GM18907 (cell line): ENCODE measurements at regions not wholly inside any gene's neighbourhood (a gene's known extent, or its start where the extent isn't known, plus 50 kb on each side); places are given as distances from the start of the nearest gene placed in this dataset.

ENCODE experiments used
- ATAC-seq: cut with Tn5 transposase; IDR thresholded peaks from one replicate; pipeline ENCODE4 v1.9.1; 2021; ENCODE audit warnings: mild to moderate bottlenecking, moderate library complexity; ENCODE audit not compliant: unreplicated experiment

DNA sequence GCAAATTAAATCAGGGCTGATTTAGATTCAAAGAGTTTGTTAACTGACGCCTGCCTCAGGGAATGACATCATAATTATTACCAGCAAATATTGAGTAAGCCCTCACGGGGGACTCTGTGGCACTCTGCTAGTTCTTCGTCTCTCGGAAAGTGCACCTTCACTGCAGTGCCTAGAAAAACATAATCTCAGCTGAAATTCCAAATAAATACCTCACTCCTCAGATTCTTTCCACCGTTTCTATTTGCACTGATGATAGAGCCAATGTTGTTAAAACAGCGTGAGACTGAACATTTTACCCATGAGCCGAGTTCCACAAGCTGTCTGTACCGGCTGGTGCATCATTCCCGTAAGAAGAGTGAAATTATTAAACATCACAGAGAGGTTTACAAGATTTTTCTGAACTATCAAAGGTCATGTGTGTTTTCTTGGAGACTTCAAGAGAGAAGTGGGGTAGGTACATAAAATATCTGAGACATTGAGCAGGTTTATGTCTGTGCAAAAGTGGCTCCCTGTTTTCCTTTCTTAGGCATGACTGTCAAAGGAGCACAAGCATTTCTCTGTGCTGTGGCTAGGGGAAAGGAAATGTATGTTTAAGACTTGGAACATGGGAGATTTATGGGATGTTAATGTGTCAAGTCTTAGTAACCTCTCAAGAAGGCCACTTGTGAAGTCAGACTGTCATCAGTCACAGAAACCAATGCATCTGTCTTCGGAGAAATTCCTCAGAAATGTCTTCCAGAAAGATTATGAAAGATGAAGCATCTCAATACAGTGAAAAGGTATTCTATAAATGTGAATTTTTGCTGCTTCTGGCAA lies 119.6 kb downstream of the CBLL2 start:
- ATAC-seq = no peak

GRCh38 chrX:22395372-22395771 lies 122.7 kb downstream of the CBLL2 start:
- no peak for ATAC-seq

GRCh38 chrX:22396408-22396807 lies 123.7 kb downstream of the CBLL2 start:
- ATAC-seq = no peak

GRCh38 chrX:22397566-22397965 lies 124.9 kb downstream of the CBLL2 start:
- no peak for ATAC-seq

- no peak for ATAC-seq
Observed at GRCh38 chrX:22399437-22400192, 126.9 kb downstream of the CBLL2 start.

- ATAC-seq = peak; percentile 54
Observed at GRCh38 chrX:22404297-22404696, 131.6 kb downstream of the CBLL2 start.

DNA sequence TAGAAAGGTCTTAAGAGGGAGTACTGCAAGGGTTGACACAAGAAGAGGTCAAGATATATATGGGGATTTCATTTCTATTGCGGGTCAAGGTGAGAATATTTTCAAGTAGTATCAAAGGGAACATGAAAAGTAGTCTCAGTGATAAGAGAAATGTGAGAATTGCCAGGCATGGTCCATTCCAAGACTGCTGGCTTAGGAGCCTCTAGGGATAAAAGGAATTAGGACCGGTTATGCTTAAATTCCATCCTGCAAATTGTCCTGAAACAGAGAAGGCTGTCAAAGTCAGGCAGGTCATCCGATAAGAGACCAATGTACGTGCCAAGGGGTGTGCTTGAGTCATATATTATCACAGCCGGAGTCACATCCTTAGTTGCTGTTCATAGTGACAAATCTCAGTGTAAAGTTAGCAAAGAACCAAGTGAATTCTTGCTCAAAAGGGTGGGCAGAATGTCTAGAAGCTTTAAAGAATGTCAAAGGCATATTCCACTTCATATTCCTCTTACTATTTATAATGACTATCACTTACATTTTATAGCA lies 133.6 kb downstream of the CBLL2 start:
- ATAC-seq = no peak

DNA sequence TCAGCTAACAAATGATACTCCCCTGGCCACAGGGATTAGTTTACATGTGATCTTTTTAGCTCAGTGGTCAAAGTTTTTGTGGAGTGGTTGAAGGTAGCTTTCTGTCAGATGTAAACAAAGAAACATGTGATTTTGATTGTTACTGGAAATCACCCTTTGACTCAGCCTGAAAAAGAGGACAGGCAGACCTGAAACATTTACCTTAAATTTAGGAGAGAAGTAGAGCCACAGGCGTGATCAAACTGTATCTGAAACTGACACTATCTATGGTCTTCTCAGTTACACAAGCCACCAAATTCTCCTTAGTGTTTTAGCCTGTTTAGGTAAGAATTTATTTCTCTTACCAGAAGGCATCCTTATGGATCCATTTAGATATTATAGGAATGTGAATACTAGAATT lies 136.7 kb downstream of the CBLL2 start:
- no peak for ATAC-seq

- no peak for ATAC-seq
Observed at GRCh38 chrX:22424122-22424915, 151.6 kb downstream of the CBLL2 start.

DNA sequence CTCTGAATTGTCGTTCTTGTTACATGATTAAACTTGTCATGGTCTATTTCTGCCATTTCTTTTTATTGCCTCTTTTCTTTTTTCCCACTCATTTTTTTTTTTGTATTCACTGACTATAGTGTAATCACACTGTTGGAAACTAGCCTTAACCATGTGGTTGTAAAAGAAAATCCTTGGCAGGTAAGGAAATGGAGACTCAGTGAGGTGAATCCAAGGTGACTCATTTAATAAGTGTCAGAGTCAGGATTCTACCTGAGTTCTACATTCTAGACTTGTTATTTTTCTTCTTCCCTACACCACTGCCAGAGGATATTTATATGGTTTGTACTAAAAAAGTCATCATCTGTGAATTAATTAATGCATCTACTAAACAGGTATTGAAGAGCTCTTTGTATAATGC lies 152.2 kb downstream of the CBLL2 start:
- ATAC-seq = no peak

DNA sequence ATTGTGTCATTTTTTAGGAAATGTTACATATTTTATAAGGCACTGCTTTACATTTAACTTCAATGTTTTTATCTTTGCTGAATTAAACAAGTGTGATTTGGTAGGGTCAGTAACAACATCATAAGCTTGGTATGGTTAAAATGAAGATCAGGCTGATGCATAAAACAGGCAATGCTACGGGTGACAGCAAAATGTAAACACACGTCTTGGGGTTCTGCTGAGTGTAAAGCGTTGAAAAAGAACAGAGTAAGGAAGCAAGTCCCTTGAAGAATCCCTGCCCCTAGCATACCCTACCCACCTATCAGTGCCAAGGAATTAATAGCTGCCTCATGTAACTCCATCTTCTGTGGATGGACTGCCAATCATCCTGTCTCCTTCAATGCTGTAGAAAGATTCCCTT lies 157.0 kb downstream of the CBLL2 start:
- ATAC-seq = no peak

DNA sequence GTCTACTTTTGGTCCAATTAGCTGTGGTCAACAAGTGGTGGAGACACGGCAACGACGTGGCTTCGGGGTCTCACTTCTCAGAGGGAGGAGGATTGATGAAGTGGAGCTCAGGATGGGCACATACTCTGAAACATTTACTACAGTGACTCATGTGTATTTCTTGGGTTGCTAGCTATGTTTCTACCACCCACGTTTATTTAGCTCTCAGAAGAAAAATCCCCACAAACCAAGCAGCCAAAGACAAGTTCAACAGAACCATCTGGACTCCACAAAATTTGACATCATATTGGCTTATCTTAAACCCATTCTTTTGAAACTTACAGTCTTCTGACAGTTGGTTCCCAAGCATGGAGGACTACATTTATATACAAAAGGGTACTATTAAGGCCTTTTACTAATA lies 158.0 kb downstream of the CBLL2 start:
- no peak for ATAC-seq

DNA sequence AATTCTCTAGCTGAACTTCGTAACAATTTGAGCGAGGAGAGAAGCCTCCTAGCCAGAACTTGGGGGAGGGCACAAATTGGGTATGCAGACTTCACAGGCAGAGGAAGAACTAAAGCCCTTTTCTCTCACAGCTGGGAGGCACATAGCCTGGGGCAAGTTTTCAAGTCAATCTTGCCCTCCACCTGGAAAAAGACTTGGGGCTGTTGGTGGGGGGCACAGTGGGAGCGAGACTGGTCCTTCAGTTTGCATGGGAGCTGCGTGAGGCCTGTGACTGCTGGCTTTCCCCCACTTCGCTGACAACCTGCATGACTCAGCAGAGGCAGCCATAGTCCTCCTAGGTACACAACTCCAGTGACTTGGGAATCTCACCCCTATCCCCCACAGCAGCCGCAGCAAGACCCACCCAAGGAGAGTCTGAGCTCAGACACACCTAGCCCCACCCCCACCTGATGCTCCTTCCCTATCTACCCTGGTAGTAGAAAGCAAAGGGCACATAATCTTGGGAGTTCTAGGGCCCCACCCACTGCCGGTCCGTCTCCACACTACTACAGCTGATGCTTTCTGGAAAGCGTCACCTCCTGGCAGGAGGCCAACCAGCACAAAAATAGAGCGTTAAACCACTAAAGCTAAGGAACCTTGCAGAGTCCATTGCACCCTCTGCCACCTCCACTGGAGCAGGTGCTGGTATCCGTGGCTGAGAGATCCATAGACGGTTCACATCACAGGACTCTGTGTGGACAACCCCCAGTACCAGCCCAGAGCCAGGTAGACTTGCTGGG lies 160.8 kb downstream of the CBLL2 start:
- ATAC-seq = no peak

DNA sequence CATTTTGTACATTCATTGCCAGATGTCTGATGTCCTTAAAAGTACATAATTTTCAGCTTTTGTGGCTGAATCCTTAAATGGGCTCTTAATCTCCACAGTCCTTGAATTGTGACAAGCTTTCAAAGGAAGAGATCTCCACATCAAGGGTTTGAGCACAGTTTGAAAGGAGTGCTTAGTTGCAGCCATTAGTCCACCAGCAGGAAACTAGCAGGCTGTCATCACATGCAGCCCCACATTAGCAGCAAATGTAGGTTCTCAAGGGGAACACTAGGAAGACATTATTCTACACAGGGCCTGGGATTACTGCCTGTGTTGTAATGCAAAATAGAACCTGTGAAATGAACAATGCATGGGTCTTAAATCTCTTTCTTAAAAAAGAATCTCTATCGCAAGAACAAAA lies 173.2 kb downstream of the CBLL2 start:
- ATAC-seq = no peak

DNA sequence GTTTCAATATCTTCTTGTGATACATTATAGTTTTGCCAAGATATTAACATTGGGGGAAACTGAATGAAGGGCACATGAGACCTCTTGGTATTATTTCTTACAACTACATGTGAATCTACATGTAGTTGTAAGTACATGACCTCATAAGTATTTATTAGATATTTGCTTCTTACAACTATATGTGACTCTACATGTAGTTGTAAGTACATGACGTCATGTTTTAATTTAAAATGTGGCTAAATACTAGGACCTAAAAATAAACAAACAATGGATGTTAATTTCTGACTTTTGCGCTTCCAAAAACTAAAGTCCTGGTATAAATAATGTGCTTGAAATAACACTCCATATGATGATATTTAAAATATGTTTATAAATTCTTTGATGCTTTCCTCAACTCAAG lies 190.2 kb downstream of the CBLL2 start:
- ATAC-seq = no peak

- ATAC-seq = no peak
Observed at GRCh38 chrX:22467571-22467970, 194.9 kb downstream of the CBLL2 start.

DNA sequence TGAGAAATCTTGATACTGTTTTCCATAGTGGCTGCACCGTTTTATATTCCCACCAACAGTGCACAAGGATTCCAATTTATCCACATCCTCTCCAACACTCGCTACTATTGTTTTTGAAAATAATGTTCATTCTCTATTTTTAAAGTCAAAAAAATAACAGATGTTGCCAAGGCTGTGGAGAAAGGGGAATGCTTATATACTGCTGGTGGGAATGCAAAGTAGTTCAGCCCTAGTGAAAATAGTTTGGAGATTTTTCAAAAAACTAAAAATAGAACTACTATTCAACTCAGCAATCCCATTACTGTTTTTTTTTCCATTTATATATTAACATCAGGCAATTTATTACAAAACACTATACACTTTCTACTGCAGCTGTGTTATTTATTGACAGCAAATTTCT lies 208.7 kb downstream of the CBLL2 start:
- ATAC-seq = no peak

- ATAC-seq = no peak
Observed at GRCh38 chrX:22486296-22486695, 213.6 kb downstream of the CBLL2 start.

DNA sequence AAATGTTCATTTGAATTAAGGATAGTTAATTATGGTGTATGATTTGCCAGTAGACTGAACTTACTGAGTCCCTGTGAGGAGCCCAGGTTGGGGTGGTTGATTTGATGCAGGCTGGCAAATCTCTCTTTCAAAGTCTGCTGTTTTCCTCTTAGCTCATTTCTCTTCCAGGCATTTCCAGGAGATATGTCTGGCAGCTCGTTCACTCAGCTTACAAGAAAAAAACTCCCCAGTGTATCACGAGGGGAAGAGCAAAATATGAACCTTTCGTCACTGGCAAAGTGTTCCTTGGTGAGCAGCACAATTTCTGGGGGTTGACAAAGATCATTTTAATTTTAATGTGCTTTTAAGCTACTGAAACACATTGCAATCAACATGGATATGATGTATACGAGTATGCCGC lies 244.2 kb downstream of the CBLL2 start:
- no peak for ATAC-seq

- ATAC-seq = no peak
Observed at GRCh38 chrX:22520128-22520828, 247.6 kb downstream of the CBLL2 start.
